ENCODE measurements at regions not wholly inside any gene's neighbourhood (a gene's known extent, or its start where the extent isn't known, plus 50 kb on each side); places are given as distances from the start of the nearest gene placed in this dataset.

DNA sequence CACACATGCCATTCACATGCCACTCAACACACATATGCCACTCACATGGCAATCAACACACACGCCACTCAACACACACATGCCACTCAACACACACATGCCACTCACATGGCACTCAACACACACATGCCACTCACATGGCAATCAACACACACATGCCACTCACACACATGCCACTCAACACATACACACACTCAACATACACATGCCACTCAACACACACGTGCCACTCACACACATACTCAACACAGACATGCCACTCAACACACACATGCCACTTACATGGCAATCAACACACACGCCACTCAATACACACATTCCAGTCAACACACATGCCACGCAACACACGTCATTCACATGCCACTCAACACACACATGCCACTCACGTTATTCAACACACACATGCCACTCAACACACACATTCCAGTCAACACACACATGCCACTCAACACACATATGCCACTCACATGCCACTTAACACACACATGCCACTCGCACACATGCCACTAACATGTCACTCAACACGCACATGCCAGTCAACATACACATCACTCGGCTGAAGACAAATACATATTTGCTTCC lies 182.9 kb downstream of the NPHP4 start:
- H3K36me3 ChIP-seq = no peaks in the 10 kb centered on the region
- no peak for DNase-seq
- no peak overlapping the region for H3K4me3 ChIP-seq
- WGBS, 2 donors = 86 to 96% methylated on average over 9 of the region's 9 CpGs
- no peak for ATAC-seq
- H3K9me3 ChIP-seq = no peaks in the 10 kb centered on the region
- no peaks in the 10 kb centered on the region for H3K4me1 ChIP-seq
- intact Hi-C loops (cut with DNase I) = no loop called here
- peaks cover 0 to 33% (median 18%) of the 10 kb centered on the region in 7 donors for H3K27me3 ChIP-seq
- TF ChIP-seq, protein P1, sequence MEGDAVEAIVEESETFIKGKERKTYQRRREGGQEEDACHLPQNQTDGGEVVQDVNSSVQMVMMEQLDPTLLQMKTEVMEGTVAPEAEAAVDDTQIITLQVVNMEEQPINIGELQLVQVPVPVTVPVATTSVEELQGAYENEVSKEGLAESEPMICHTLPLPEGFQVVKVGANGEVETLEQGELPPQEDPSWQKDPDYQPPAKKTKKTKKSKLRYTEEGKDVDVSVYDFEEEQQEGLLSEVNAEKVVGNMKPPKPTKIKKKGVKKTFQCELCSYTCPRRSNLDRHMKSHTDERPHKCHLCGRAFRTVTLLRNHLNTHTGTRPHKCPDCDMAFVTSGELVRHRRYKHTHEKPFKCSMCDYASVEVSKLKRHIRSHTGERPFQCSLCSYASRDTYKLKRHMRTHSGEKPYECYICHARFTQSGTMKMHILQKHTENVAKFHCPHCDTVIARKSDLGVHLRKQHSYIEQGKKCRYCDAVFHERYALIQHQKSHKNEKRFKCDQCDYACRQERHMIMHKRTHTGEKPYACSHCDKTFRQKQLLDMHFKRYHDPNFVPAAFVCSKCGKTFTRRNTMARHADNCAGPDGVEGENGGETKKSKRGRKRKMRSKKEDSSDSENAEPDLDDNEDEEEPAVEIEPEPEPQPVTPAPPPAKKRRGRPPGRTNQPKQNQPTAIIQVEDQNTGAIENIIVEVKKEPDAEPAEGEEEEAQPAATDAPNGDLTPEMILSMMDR (IDR thresholded peaks at IDR 0.05) = no peak
- no peak overlapping the region for H3K27ac ChIP-seq

DNA sequence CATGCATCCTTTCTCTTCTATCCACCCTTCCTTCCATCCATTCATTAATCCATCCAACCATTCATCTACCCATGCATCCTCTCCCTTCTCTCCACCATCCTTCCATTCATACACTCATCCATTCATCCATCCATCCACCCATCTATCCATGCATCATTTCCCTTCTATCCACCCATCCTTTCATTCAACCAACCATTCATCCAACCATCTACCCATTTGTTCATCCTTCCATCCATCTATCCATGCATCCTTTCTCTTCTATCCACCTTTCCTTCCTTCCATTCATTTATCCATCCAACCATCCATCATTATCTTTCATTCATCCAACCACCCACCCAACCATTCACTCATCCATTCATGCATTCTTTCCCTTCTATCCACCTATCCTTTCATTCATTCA lies 188.4 kb downstream of the NPHP4 start:
- DNase-seq (no peak), ATAC-seq (no peak)
- no peaks in the 10 kb centered on the region for H3K4me1 ChIP-seq
- intact Hi-C loops (cut with DNase I) = no loop called here
- no peak overlapping the region for H3K27ac ChIP-seq
- H3K27me3 ChIP-seq = peaks cover 0 to 10% (median 0%) of the 10 kb centered on the region in 7 donors
- H3K4me3 ChIP-seq = no peak overlapping the region
- H3K36me3 ChIP-seq = no peaks in the 10 kb centered on the region
- no peaks in the 10 kb centered on the region for H3K9me3 ChIP-seq
- TF ChIP-seq, protein P1 (IDR thresholded peaks at IDR 0.05) = no peak

DNA sequence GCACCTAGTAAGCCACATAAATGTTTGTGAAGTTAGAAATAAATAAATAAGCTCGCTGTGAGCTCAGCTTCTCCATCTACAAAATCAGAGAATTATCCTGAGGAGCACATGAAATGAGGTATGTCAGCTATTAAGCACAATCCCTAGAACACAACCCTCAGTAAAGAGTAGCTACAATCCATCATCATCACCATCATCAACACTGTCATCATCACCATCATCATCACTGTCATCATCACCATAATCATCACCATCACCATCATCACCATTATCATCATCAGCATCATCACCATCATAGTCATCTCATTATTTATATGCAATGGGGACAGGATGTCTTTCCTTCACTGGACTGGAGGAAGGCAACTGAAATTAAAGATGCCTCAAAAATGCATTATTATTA lies 189.6 kb downstream of the NPHP4 start:
- DNase-seq = no peak
- 80 to 91% methylated on average over 1 of the region's 1 CpG for WGBS, 2 donors
- Histone ChIP-seq H3K36me3 (no peaks in the 10 kb centered on the region), H3K27ac (no peak overlapping the region), H3K4me3 (no peak overlapping the region), H3K27me3 (peaks cover 0 to 15% (median 0%) of the 10 kb centered on the region in 7 donors), H3K9me3 (no peaks in the 10 kb centered on the region), H3K4me1 (no peaks in the 10 kb centered on the region)
- TF ChIP-seq, protein P1 (IDR thresholded peaks at IDR 0.05) = no peak
- no peak for ATAC-seq
- intact Hi-C loops (cut with DNase I) = no loop called here

DNA sequence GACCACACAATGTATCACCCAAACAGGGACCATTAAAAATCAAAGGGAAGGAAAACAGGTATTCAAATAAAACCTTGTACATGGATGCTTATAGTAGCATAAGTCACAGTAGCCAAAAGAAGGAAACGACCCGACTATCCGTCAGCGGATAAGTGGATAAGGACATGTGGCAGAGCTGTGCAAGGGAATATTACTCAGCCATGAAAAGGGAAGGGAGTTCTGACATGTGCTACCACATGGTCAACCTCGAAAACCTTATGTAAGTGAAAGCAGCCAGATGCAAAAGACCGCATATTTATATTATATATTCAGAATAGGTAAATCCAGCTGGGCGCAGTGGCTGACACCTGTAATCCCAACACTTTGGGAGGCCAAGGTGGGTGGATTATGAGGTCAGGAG lies 193.3 kb downstream of the NPHP4 start:
- H3K9me3 ChIP-seq = no peaks in the 10 kb centered on the region
- H3K27ac ChIP-seq = no peak overlapping the region
- H3K27me3 ChIP-seq = peaks cover 0 to 22% (median 0%) of the 10 kb centered on the region in 7 donors
- no peak for ATAC-seq
- no peak for DNase-seq
- 92% methylated on average over 7 of the region's 7 CpGs for WGBS, 2 donors
- no peaks in the 10 kb centered on the region for H3K4me1 ChIP-seq
- no peaks in the 10 kb centered on the region for H3K36me3 ChIP-seq
- intact Hi-C loops (cut with DNase I) = no loop called here
- H3K4me3 ChIP-seq = no peak overlapping the region
- TF ChIP-seq, protein P1 (IDR thresholded peaks at IDR 0.05) = no peak

Data from heart right ventricle (tissue), 16 donors.